ENCODE measurements at regions not wholly inside any gene's neighbourhood (a gene's known extent, or its start where the extent isn't known, plus 50 kb on each side); places are given as distances from the start of the nearest gene placed in this dataset.

- TF ChIP-seq CTCF (IDR thresholded peaks at IDR 0.05) (no peak), POLR2A (IDR thresholded peaks at IDR 0.05) (no peak)
Measured at GRCh38 chr14:82070753-82071152, 537.1 kb upstream of the SEL1L start.
